ENCODE measurements at regions not wholly inside any gene's neighbourhood (a gene's known extent, or its start where the extent isn't known, plus 50 kb on each side); places are given as distances from the start of the nearest gene placed in this dataset.

GRCh38 chr14:42602336-42602845 lies 995.7 kb downstream of the LRFN5 start:
- no peak for ATAC-seq (replicated peaks in 1 of 2)
- Mint-ChIP-seq H3K36me3 (ENCODE audit: insufficient read depth in 2 of 2) (no peaks in the 10 kb centered on the region), H3K27me3 (ENCODE audit: low read depth) (no peaks in the 10 kb centered on the region)

GRCh38 chr14:42572032-42572431 lies 965.4 kb downstream of the LRFN5 start:
- Mint-ChIP-seq H3K9me3 (peaks cover 5 to 19% of the 10 kb centered on the region in 2 donors), H3K27ac (no peak overlapping the region), H3K4me1 (ENCODE audit: low read depth) (no peaks in the 10 kb centered on the region), H3K36me3 (ENCODE audit: insufficient read depth in 2 of 2) (peaks cover 0 to 3% of the 10 kb centered on the region in 2 donors), H3K4me3 (no peak overlapping the region), H3K27me3 (ENCODE audit: low read depth) (no peaks in the 10 kb centered on the region)
- ATAC-seq (replicated peaks in 1 of 2) (no peak), DNase-seq (no peak)

More at GRCh38 chr14:42602336-42602845, 995.7 kb downstream of the LRFN5 start:
- Mint-ChIP-seq H3K4me1 (ENCODE audit: low read depth) (no peaks in the 10 kb centered on the region), H3K27ac (no peak overlapping the region), H3K4me3 (no peak overlapping the region), H3K9me3 (peaks cover 3 to 5% of the 10 kb centered on the region in 2 donors)
- DNase-seq: no peak

- Mint-ChIP-seq H3K36me3 (ENCODE audit: insufficient read depth in 2 of 2) (no peaks in the 10 kb centered on the region), H3K4me3 (no peak overlapping the region), H3K27ac (no peak overlapping the region), H3K27me3 (ENCODE audit: low read depth) (no peaks in the 10 kb centered on the region), H3K4me1 (ENCODE audit: low read depth) (no peaks in the 10 kb centered on the region), H3K9me3 (peaks cover 5 to 8% of the 10 kb centered on the region in 2 donors)
- DNase-seq (no peak), ATAC-seq (replicated peaks in 1 of 2) (no peak)
Measured at GRCh38 chr14:42569227-42569626, 962.6 kb downstream of the LRFN5 start.

DNA sequence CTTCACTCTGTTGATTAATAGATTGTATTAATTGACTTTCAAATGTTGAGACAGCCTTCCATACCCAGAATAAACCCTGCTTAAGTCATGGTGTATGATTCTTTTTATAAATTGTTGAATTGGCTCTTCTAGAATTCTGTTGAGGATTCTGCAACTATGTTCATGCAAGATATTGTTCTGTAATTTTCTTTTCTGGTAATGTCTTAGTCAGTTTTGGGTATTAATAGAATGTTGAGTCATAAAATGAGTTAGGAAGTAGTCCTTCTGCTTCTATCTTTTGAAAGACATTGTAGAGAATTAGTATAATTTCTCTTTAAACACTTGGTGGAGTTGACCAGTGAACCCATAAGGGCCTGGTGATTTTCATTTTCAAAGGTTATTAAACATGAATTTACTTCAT lies 958.9 kb downstream of the LRFN5 start:
- DNase-seq (no peak), ATAC-seq (replicated peaks in 1 of 2) (no peak)
- Mint-ChIP-seq H3K36me3 (ENCODE audit: insufficient read depth in 2 of 2) (peaks cover 0 to 1% of the 10 kb centered on the region in 2 donors), H3K4me1 (ENCODE audit: low read depth) (no peaks in the 10 kb centered on the region), H3K27me3 (ENCODE audit: low read depth) (no peaks in the 10 kb centered on the region), H3K4me3 (no peak overlapping the region), H3K9me3 (peaks cover 2 to 4% of the 10 kb centered on the region in 2 donors), H3K27ac (no peak overlapping the region)

DNA sequence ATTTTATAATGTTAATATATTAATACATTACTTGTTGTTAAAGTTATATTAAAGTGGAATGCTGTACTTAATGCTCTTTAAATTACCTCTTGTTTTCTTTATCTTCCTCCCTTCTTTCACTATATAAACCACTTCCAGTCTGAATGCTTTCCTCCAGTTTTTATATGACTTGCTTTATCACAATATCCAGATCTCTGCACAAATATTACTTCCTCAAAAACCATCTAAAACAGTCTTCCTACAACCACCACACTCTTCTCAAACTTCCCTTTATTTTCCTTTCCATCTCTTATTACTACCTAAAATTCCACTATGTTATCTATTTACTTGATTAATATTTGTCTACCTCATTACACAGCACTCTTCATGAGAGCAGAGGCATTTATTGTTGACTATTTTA lies 956.6 kb downstream of the LRFN5 start:
- Mint-ChIP-seq H3K4me1 (ENCODE audit: low read depth) (no peaks in the 10 kb centered on the region), H3K9me3 (peaks cover 4 to 7% of the 10 kb centered on the region in 2 donors), H3K27me3 (ENCODE audit: low read depth) (no peaks in the 10 kb centered on the region), H3K36me3 (ENCODE audit: insufficient read depth in 2 of 2) (peaks cover 0 to 1% of the 10 kb centered on the region in 2 donors), H3K4me3 (no peak overlapping the region), H3K27ac (no peak overlapping the region)
- ATAC-seq (replicated peaks in 1 of 2): no peak
- DNase-seq: no peak

GRCh38 chr14:42556551-42556950 lies 949.9 kb downstream of the LRFN5 start:
- Mint-ChIP-seq H3K4me1 (ENCODE audit: low read depth) (no peaks in the 10 kb centered on the region), H3K4me3 (no peak overlapping the region), H3K27me3 (ENCODE audit: low read depth) (no peaks in the 10 kb centered on the region), H3K27ac (no peak overlapping the region), H3K9me3 (peaks cover 6 to 10% of the 10 kb centered on the region in 2 donors), H3K36me3 (ENCODE audit: insufficient read depth in 2 of 2) (no peaks in the 10 kb centered on the region)
- no peak for ATAC-seq (replicated peaks in 1 of 2)
- DNase-seq: no peak

GRCh38 chr14:42555365-42555764 lies 948.7 kb downstream of the LRFN5 start:
- H3K9me3 Mint-ChIP-seq: peaks cover 6 to 10% of the 10 kb centered on the region in 2 donors
- H3K4me3 Mint-ChIP-seq: no peak overlapping the region
- ATAC-seq (replicated peaks in 1 of 2): no peak
- H3K27me3 Mint-ChIP-seq (ENCODE audit: low read depth): no peaks in the 10 kb centered on the region
- H3K27ac Mint-ChIP-seq: no peak overlapping the region
- DNase-seq: no peak
- no peaks in the 10 kb centered on the region for H3K4me1 Mint-ChIP-seq (ENCODE audit: low read depth)
- H3K36me3 Mint-ChIP-seq (ENCODE audit: insufficient read depth in 2 of 2): no peaks in the 10 kb centered on the region

- DNase-seq: no peak
- H3K9me3 Mint-ChIP-seq: peaks cover 5 to 13% of the 10 kb centered on the region in 2 donors
- H3K36me3 Mint-ChIP-seq (ENCODE audit: insufficient read depth in 2 of 2): no peaks in the 10 kb centered on the region
- H3K4me3 Mint-ChIP-seq: no peak overlapping the region
- no peak overlapping the region for H3K27ac Mint-ChIP-seq
- no peaks in the 10 kb centered on the region for H3K4me1 Mint-ChIP-seq (ENCODE audit: low read depth)
- no peaks in the 10 kb centered on the region for H3K27me3 Mint-ChIP-seq (ENCODE audit: low read depth)
- no peak for ATAC-seq (replicated peaks in 1 of 2)
Measured at GRCh38 chr14:42554091-42554490, 947.4 kb downstream of the LRFN5 start.

- no peaks in the 10 kb centered on the region for H3K27me3 Mint-ChIP-seq (ENCODE audit: low read depth)
- no peak overlapping the region for H3K4me3 Mint-ChIP-seq
- H3K27ac Mint-ChIP-seq: no peak overlapping the region
- peaks cover 8 to 12% of the 10 kb centered on the region in 2 donors for H3K9me3 Mint-ChIP-seq
- no peaks in the 10 kb centered on the region for H3K4me1 Mint-ChIP-seq (ENCODE audit: low read depth)
- no peaks in the 10 kb centered on the region for H3K36me3 Mint-ChIP-seq (ENCODE audit: insufficient read depth in 2 of 2)
- DNase-seq (no peak), ATAC-seq (replicated peaks in 1 of 2) (no peak)
Measured at GRCh38 chr14:42550310-42550709, 943.6 kb downstream of the LRFN5 start.

DNA sequence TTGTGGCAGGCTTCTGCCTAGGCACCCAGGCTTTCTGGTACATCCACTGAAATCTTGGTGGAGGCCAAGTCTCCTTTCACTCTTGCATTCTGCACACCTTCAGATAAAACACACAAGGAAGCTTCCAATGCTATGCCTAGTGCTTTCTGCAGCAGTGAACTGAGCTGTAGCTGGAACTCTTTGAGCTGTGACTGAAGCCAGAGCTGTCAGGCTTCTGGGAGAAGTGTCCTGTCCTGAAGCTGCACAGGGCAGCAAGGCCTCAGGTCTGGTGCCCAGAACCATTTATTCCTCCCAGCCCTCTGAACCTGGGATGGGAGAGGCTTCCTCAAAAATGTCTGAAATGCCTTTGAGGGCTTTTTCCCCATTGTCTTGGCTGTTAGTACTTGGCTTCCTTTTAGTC lies 941.7 kb downstream of the LRFN5 start:
- no peaks in the 10 kb centered on the region for H3K27me3 Mint-ChIP-seq (ENCODE audit: low read depth)
- H3K4me1 Mint-ChIP-seq (ENCODE audit: low read depth): no peaks in the 10 kb centered on the region
- no peak for DNase-seq
- no peak overlapping the region for H3K27ac Mint-ChIP-seq
- no peaks in the 10 kb centered on the region for H3K36me3 Mint-ChIP-seq (ENCODE audit: insufficient read depth in 2 of 2)
- no peak for ATAC-seq (replicated peaks in 1 of 2)
- peaks cover 8 to 10% of the 10 kb centered on the region in 2 donors for H3K9me3 Mint-ChIP-seq
- no peak overlapping the region for H3K4me3 Mint-ChIP-seq

DNA sequence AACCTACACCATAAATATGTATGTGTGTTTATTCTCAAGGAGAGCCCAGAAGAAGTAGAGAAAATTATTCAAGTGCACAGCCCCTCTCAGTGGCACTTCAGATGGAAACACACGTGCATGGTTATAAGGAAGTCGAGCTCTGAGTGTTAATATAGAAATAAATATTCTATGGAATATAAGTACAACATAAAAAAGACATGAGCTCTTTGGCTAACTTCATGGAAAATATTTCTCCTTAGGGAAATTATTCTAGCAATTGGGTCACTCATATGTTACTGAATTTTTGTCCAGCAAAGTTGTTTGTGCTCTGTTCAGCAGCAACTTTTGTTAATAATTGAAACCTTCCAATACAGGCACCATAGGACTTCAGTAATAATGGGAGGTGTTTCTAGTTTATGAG lies 939.0 kb downstream of the LRFN5 start:
- DNase-seq: no peak
- Mint-ChIP-seq H3K36me3 (ENCODE audit: insufficient read depth in 2 of 2) (no peaks in the 10 kb centered on the region), H3K9me3 (peaks cover 8 to 12% of the 10 kb centered on the region in 2 donors), H3K4me3 (no peak overlapping the region), H3K4me1 (ENCODE audit: low read depth) (no peaks in the 10 kb centered on the region), H3K27me3 (ENCODE audit: low read depth) (no peaks in the 10 kb centered on the region), H3K27ac (no peak overlapping the region)
- no peak for ATAC-seq (replicated peaks in 1 of 2)

DNA sequence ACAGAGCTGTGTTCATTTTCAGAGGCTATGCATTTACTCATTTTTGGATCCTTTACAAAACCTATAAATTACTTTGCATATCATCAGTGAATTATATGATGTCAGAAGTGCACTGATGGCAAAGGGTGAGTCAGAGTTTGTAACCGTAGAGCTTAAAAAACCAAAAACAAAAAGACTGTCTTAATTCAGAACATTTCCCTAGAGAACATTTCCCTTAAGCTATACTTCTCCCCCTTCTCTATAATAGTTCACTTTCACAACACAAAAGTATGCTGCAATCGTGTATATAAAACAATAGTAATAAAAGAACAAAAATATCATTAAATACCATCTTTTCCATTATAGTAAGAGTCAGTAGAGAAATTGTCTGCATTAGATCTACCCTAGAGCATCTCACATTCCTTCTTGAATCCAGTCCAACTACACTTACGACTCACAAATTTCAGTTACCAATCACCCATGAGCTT lies 934.9 kb downstream of the LRFN5 start:
- DNase-seq (no peak), ATAC-seq (replicated peaks in 1 of 2) (no peak)
- no peaks in the 10 kb centered on the region for H3K36me3 Mint-ChIP-seq (ENCODE audit: insufficient read depth in 2 of 2)
- H3K27ac Mint-ChIP-seq: no peak overlapping the region
- H3K4me1 Mint-ChIP-seq (ENCODE audit: low read depth): no peaks in the 10 kb centered on the region
- no peaks in the 10 kb centered on the region for H3K27me3 Mint-ChIP-seq (ENCODE audit: low read depth)
- H3K4me3 Mint-ChIP-seq: no peak overlapping the region
- peaks cover 0 to 6% of the 10 kb centered on the region in 2 donors for H3K9me3 Mint-ChIP-seq

DNA sequence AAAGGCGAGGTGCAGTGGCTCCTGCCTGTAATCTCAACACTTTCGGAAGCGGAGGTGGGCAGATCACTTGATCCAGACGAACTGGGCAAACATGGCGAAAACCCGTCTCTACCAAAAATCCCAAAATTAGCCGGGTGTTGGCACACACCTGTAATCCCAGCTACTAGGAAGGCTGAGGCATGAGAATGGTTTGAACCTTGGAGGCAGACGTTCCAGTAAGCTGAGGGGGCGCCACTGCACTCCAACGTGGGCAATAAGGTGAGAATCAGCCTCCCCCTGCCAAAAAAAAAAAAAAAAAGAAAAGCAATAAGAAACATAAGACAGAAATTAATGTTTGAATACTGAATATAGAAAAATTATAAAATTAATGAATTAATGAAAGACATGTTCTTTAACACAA lies 928.7 kb downstream of the LRFN5 start:
- no peak for ATAC-seq (replicated peaks in 1 of 2)
- Mint-ChIP-seq H3K36me3 (ENCODE audit: insufficient read depth in 2 of 2) (no peaks in the 10 kb centered on the region), H3K4me3 (no peak overlapping the region), H3K4me1 (ENCODE audit: low read depth) (no peaks in the 10 kb centered on the region), H3K27me3 (ENCODE audit: low read depth) (no peaks in the 10 kb centered on the region), H3K9me3 (peaks cover 0 to 2% of the 10 kb centered on the region in 2 donors), H3K27ac (no peak overlapping the region)
- DNase-seq: no peak

- Mint-ChIP-seq H3K9me3 (peaks cover 0 to 2% of the 10 kb centered on the region in 2 donors), H3K27ac (no peak overlapping the region), H3K27me3 (ENCODE audit: low read depth) (no peaks in the 10 kb centered on the region), H3K4me3 (no peak overlapping the region), H3K4me1 (ENCODE audit: low read depth) (no peaks in the 10 kb centered on the region), H3K36me3 (ENCODE audit: insufficient read depth in 2 of 2) (no peaks in the 10 kb centered on the region)
- ATAC-seq (replicated peaks in 1 of 2): no peak
- no peak for DNase-seq
Measured at GRCh38 chr14:42533476-42533875, 926.8 kb downstream of the LRFN5 start.

All from activated T-cell treated with anti-CD3 and anti-CD28 coated beads, Interleukin-2, amount 50 U/mL, for 72 hours (primary cell).